GM08714 (cell line): ENCODE measurements at regions not wholly inside any gene's neighbourhood (a gene's known extent, or its start where the extent isn't known, plus 50 kb on each side); places are given as distances from the start of the nearest gene placed in this dataset.
"Not testable (repeated sequence)": the region's sequence is repeated elsewhere in the genome, so short reads cannot be mapped to it uniquely, and the experiment has no call there.

Experiments
- H3K4me3 ChIP-seq: fragments of 200-500 bp; sonication (Bioruptor generic); 2 replicates; pipeline ENCODE4 v1.5.1; 2014; ENCODE audit warnings: mild to moderate bottlenecking, low read length, inconsistent platforms
- ZNF274 ChIP-seq: IDR thresholded peaks from 2 replicates; pipeline ENCODE4 v1.6.1; 2012; ENCODE audit warnings: mild to moderate bottlenecking, low read depth, low read length

DNA sequence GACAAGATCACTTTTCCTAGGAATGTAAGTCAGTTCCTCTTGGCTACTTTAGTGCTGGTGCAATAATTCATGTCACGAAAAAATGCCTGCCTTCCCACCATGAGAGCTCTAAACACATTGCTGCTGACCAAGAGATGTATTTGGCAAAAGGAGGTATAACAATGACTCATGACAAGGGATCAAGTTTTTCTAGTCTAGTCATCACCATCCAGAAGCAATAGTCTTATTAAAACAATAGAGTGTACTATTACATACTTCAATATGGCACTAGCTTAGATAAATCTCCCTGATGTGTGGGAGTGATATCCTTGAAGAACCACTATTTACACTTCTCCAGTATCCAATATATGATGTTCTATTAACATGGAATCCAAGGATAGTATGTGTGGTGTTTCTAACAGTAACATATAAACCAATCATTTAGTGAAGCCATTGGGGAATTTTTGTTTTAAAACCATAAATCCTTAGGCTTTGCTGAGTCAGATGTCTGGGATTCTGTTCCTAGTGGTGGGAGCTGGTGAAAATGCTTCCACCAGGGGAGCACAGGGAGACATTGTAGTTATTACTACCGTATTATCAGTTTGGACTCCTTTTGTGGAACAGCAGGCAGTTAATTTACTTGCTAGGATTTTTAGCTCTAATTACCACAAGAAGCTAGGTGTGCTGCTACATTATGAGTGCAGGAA lies 1387.5 kb downstream of the LRFN5 start:
- no peak for TF ChIP-seq ZNF274

DNA sequence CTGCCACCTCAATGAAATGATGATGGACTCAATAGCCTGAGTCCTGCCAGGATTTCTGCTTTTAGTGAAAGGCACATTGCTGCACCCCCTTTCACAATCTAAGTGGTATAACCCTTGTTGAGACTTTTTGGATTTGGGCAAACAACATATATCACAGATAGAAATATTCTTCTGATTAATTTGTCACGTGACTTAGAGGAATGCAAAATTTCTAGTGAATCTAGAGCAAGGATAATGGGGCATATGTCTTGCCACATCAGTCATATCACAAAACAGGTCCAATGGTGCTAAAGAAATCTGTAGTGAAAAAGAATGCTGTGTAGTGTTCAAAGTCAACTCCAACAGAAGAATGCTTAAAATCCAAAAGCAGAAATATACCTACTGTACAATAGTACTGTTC lies 1386.3 kb downstream of the LRFN5 start:
- TF ChIP-seq ZNF274 = no peak
- no peak overlapping the region for H3K4me3 ChIP-seq

More for the DNA sequence above, 1387.5 kb downstream of the LRFN5 start:
- no peak overlapping the region for H3K4me3 ChIP-seq

DNA sequence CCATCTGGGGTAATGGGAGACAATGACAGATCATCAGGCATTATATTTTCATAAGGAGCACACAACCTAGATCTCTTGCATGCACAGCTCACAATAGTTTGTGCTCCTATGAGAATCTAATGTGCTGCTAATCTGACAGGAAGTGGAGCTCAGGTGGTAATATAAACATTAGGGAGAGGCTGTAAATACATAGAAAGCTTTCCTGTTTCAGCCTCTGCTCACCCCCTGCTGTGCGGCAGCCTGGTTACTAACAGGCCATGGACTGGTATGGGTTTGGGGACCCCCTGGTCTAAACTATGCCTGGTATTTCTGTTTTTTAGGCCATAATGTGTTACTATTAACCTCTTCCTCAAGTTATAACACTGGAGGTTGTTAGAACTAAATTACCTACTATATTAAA lies 1373.7 kb downstream of the LRFN5 start:
- no peak overlapping the region for H3K4me3 ChIP-seq
- no peak for TF ChIP-seq ZNF274

DNA sequence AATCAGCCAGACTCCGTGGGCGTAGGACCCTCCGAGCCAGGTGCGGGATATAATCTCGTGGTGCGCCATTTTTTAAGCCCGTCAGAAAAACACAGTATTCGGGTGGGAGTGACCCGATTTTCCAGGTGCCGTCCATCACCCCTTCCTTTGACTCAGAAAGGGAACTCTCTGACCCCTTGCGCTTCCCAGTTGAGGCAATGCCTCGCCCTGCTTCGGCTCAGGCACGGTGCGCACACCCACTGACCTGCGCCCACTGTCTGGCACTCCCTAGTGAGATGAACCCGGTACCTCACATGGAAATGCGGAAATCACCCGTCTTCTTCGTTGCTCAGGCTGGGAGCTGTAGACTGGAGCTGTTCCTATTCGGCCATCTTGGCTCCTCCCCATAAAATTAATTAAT lies 1366.5 kb downstream of the LRFN5 start:
- H3K4me3 ChIP-seq = not testable (repeated sequence)

DNA sequence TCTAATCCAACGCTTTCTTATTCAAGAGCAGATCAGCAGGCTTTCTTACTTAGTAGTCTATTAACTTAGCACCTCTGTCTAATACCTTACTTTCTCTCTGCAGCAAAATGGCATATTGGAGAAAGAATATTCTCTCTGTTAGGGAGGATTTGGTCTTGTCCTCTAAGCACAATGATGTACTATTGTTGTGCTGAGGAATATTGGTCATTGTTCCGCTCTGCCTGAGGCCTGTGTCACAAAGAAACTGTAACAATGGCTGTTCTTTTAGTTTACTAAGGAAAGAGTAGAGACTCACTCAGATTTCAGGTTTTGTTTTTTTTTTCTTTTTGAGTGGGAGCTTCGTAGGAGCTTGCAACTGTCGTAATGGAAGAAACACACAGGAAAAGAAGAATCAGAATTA lies 1358.8 kb downstream of the LRFN5 start:
- H3K4me3 ChIP-seq = no peak overlapping the region
- no peak for TF ChIP-seq ZNF274

DNA sequence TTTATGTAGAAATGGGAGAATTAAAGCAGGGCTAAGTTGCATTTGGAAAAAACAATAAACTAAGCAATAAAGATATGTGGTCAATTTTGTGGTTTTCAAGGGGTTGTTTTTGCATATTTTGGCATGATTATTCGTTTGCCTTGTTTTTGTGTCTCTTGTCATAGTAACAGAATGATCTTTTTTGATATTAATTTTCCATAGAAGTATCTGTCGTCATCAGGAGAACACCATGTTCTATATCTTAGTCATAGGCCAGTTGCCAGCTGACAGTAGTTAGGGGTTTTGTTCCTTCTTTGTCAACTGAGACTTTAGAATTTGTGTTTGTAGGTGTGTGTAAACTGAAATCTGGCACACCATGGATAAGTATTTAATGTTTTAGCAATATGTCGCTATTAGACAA lies 1354.8 kb downstream of the LRFN5 start:
- no peak for TF ChIP-seq ZNF274
- no peak overlapping the region for H3K4me3 ChIP-seq

DNA sequence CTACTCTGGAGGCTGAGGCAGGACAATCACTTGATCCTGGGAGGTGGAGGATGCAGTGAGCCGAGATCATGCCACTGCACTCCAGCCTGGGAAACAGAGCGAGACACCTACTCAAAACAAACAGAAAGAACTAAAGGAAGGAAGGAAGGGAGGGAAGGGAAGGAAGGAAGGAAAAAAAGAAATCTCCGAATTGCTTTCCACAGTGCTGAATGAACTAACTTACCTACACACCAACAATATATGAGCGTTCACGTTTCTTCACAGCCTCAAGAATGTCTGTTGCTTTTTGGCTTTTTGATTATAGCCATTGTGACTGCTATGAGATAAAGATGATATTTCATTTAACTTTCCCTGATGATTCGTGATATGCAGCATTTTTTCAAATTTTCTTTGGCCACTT lies 1343.7 kb downstream of the LRFN5 start:
- TF ChIP-seq ZNF274 = no peak
- H3K4me3 ChIP-seq = no peak overlapping the region

DNA sequence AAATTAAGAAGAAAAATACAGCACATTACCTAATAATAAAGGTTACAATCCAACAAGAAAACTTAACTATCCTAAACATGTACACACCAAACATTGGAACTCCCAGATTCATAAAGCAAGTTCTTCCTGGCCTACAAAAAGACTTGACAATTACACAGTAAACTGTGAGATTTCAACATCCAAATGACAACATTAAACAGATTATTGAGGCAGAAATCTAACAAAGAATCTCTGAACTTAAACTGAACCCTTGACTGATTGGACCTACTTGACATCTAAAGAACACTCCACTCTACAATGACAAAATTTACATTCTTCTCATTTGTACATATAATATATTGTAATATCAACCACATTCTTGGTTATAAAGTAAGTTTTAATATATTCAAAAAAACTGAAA lies 1341.3 kb downstream of the LRFN5 start:
- no peak overlapping the region for H3K4me3 ChIP-seq
- no peak for TF ChIP-seq ZNF274

DNA sequence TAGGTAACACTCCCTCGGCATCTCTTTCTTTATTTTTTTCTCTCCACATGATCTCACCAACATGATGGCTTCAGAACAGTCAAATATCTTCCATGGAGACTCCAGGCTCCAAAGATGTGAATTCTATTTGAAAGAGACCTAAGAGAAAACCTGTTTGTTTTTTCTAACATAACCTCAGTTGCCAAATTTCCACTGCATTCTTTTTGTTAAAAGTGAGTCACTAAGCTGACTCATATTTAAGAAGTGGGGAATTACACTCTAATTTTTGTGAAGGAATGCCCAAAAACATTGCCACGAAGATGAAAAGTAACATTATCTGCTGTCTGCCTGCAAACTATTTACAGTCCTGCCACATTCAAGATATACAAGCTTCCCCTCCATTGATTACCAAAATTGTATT lies 1337.6 kb downstream of the LRFN5 start:
- no peak overlapping the region for H3K4me3 ChIP-seq
- no peak for TF ChIP-seq ZNF274

DNA sequence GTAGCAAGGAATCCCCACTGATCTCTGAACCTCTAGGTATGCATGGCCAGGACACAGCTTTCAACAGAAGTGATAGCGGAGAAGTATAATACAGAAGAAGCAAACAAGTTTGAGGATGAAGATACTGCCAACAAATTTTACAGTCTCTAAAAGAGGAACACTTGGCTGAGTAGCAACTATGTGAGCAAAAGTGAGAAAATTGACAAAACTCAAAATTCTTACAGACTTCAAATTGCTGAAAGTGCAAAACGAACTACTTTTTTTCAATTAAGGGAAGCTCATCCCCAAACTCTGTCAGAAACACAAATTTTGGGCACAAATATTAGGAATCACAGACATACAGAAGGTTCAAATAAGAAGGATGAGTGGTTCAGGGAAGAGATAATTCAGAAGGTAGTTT lies 1324.6 kb downstream of the LRFN5 start:
- H3K4me3 ChIP-seq = no peak overlapping the region
- TF ChIP-seq ZNF274 = no peak

DNA sequence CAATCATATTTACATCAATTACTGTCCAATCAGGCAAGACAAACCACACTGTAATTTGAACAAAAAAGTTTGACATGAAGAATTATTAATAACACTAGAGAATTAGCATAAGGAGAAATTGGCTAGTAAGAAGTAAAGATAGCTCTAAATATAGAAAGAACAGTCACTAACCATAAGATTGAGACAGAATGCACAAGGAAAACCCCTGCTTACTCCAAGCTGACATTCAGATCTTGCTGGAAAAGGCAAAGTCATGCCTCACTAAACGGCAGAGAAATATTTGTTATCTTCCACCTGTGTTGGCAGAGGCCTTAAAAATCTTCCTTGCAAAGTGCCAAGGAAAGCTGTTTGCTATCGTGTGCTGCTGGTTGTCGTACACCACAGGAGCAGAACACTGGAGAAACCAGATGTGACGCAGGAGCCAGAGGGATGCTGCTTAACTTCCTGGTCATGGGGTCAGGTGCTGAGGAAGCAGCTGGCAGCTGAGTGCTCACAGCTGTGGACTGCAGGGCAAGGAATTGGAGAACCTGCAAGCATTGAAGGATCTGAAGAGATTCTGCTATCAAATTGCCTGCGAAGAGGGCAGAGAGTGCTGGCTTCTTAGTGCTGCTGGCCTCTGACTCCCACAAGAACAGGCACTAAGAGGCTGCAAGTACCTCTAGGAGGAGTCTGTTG lies 1323.3 kb downstream of the LRFN5 start:
- H3K4me3 ChIP-seq = no peak overlapping the region
- TF ChIP-seq ZNF274 = no peak

DNA sequence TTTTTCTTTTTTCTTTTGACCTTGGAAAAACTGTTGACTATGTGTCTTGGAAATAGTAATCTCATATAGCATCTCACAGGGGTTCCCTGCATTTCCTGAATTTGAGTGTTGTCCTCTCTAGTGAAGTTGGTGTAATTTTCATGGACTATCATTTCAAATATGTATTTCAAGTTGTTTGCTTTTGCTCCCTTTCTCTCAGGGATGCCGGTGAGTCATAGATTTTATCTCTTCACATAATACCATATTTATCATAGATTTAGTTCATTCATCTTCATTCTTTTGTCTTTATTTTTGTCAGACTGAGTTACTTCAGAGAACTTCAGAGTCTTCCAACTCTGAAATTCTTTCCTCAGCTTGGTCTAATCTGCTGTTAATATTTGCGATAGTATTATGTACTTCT lies 1320.6 kb downstream of the LRFN5 start:
- H3K4me3 ChIP-seq = no peak overlapping the region
- TF ChIP-seq ZNF274 = no peak

DNA sequence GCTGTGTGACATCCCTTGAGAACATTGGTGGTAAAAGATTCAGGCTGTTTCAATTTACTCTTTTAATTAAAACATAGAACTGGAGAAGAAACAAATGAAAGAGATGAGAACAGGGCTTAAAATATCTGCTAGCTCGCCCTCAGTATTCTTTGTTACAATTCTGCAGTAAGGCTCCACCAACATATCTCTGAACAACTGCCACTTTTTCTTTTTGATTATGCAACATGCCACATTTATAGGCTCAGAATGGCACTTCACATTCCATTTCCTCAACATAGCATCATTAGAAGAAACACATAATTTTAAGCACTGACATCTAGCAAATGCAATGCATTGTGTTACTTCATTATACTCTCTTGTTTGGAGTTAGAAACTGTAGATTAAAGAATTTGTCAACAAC lies 1315.2 kb downstream of the LRFN5 start:
- no peak for TF ChIP-seq ZNF274
- H3K4me3 ChIP-seq = no peak overlapping the region

DNA sequence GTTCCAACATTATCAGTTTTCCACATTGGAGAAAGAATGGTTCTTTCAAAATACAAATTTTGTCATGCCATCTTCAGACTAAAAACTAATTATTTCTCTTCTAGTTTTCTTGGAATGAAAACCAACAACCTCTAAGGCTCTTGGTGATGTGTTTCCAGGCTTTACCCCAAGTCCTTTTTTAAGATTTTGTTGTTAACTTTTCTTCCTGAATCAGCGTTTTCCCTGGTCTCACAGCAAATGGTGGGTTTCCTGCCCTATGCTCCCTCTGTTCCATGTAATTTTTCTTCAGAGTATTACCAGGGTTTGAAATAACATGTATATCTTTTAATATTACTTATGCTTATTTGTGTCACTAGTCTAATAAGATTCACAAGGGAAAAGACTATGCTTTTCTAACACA lies 1311.9 kb downstream of the LRFN5 start:
- H3K4me3 ChIP-seq = no peak overlapping the region
- TF ChIP-seq ZNF274 = no peak

DNA sequence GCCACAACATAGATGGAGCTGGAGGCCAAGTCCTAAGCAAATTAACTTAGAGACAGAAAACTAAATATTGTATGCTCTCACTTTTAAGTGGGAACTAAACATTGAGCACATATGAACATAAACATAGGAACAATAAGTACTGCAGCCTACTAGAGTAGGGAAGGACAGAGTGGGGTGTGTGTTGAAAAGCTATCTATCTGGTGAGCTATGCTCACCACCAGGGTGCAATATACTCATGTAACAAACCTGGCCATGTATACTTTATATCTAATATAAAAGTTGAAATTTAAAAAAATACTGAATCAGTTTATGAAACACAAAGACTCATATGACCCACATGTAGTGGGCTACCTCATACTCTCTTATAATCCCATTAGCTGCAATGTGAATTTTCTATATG lies 1305.0 kb downstream of the LRFN5 start:
- no peak overlapping the region for H3K4me3 ChIP-seq
- TF ChIP-seq ZNF274 = no peak

DNA sequence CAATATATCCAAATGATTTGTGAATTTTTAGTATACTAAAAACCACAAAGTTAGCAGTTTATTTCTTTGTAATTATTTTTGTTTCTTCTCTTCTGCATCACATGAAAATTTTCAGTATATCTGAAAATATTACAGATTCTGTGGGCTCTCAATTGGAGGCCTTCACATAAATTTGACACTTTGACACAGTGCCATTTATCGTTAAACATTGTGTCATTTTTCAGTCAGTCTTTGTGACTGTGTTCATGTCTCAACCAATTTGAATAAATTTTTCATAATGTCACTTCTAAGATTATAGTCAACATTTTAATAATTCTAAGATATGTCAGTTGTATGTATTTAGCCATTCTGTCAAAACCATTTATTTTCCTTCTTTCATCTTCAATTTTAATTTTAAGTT lies 1303.0 kb downstream of the LRFN5 start:
- H3K4me3 ChIP-seq = no peak overlapping the region
- TF ChIP-seq ZNF274 = no peak

DNA sequence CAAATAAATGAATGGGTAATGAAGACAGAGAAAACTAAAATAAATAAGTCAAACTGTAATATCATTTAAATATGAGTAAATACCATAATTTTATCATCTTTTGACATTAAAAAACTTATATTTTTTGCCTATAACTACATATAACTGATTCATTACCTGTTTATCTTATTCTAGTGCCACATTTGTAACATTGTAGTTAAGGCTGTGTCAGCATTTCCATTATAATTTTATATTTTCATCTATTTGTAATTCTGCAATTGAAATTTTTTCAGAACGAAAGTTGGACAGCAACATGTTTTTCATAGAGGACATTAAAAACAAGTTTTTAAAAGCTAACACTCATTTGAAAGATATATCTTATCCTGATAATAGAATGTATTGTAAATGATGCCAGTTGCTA lies 1286.5 kb downstream of the LRFN5 start:
- no peak for TF ChIP-seq ZNF274
- H3K4me3 ChIP-seq = no peak overlapping the region
